ENCODE measurements at regions not wholly inside any gene's neighbourhood (a gene's known extent, or its start where the extent isn't known, plus 50 kb on each side); places are given as distances from the start of the nearest gene placed in this dataset.

DNA sequence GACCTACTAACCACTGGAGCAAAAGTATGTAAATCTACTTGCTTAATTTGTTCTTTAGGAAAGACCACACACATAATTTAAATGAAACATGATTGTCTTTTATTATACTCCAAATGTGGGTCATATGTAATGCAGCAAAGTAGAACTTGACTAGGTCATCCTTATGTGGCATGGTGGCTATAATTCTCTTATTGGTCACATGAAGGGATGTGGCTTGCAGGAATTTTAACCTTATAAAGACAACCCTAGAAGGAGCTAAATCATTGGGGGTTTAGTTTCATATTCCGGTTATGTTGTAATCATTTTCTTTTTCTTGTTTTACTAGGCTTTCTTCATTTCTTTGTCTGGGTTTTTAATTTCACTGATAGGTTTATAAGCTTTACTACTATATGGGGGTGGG, 93.9 kb downstream of the SEPTIN7 start:
- no peak overlapping the region for H3K4me3 Mint-ChIP-seq
- Histone ChIP-seq H3K27ac (ENCODE audit: insufficient read length, low read depth, low read length) (no peak overlapping the region), H3K4me1 (ENCODE audit: insufficient read depth, low read length) (no peaks in the 10 kb centered on the region), H2BK12ac (ENCODE audit: insufficient read length, low read depth, low read length) (no peak overlapping the region), H3K56ac (ENCODE audit: insufficient read length, low read depth, low read length) (no peak overlapping the region), H2AFZ (ENCODE audit: low read length) (no peak overlapping the region), H4K5ac (ENCODE audit: insufficient read length, low read depth, low read length) (no peak overlapping the region), H3K14ac (ENCODE audit: insufficient read depth, low read length) (no peak overlapping the region), H3K4ac (ENCODE audit: low read depth, low read length) (no peak overlapping the region), H4K8ac (replicated peaks; ENCODE audit: insufficient read length, low read depth, low read length) (no peak overlapping the region), H3K18ac (ENCODE audit: insufficient read length, low read depth, low read length) (no peak overlapping the region), H3K9ac (ENCODE audit: extremely low read depth, insufficient read length, low read length) (no peak overlapping the region), H3T11ph (ENCODE audit: low read length) (no peak overlapping the region), H3K23ac (ENCODE audit: insufficient read length, low read depth, low read length) (no peak overlapping the region), H3K4me2 (ENCODE audit: insufficient read depth, insufficient read length, low read length) (no peak overlapping the region), H4K20me1 (ENCODE audit: control insufficient read depth, insufficient read depth, insufficient read length) (no peaks in the 10 kb centered on the region), H2AK5ac (ENCODE audit: insufficient read length, low read length) (no peak overlapping the region), H3K79me2 (ENCODE audit: insufficient read depth, low read length) (no peaks in the 10 kb centered on the region), H2BK15ac (ENCODE audit: low read depth, low read length) (no peak overlapping the region), H3K23me2 (ENCODE audit: insufficient read length, low read depth, low read length, poor library complexity, severe bottlenecking) (no peaks in the 10 kb centered on the region), H2BK120ac (ENCODE audit: low read depth, low read length, poor library complexity, severe bottlenecking) (no peak overlapping the region), H2BK5ac (ENCODE audit: insufficient read length, low read length) (no peak overlapping the region), H3K9me3 (ENCODE audit: control insufficient read depth, low read depth, low read length) (no peaks in the 10 kb centered on the region), H2BK20ac (ENCODE audit: low read depth, low read length, poor library complexity, severe bottlenecking) (no peak overlapping the region), H4K91ac (ENCODE audit: insufficient read length, low read depth, low read length) (no peak overlapping the region), H3K27me3 (ENCODE audit: insufficient read depth, low read length) (no peaks in the 10 kb centered on the region), H3K79me1 (ENCODE audit: insufficient read depth, low read depth, low read length, poor library complexity, severe bottlenecking) (no peaks in the 10 kb centered on the region)
- WGBS (ENCODE audit: extremely low coverage, insufficient read length, low lambda C conversion rate), result no CpG with 5 or more reads among the region's 1 CpG
- peaks cover 11 to 31% (median 19%) of the 10 kb centered on the region in 3 experiments; a peak in 6 of 7 replicates for H3K36me3 Mint-ChIP-seq (ENCODE audit: insufficient read depth in 1 of 3, low read depth in 3 of 3)
- 0 out of 7 replicates have a peak overlapping the region, but pooled peaks of 1 of the 3 experiments have one; percentile 21 for H3K27ac Mint-ChIP-seq
- no peaks in the 10 kb centered on the region for H3K27me3 Mint-ChIP-seq (ENCODE audit: low read depth)
- no peaks in the 10 kb centered on the region for H3K9me3 Mint-ChIP-seq
- no peaks in the 10 kb centered on the region for H3K4me1 Mint-ChIP-seq
- DNase-seq, result no peak
- TF ChIP-seq, protein P1, sequence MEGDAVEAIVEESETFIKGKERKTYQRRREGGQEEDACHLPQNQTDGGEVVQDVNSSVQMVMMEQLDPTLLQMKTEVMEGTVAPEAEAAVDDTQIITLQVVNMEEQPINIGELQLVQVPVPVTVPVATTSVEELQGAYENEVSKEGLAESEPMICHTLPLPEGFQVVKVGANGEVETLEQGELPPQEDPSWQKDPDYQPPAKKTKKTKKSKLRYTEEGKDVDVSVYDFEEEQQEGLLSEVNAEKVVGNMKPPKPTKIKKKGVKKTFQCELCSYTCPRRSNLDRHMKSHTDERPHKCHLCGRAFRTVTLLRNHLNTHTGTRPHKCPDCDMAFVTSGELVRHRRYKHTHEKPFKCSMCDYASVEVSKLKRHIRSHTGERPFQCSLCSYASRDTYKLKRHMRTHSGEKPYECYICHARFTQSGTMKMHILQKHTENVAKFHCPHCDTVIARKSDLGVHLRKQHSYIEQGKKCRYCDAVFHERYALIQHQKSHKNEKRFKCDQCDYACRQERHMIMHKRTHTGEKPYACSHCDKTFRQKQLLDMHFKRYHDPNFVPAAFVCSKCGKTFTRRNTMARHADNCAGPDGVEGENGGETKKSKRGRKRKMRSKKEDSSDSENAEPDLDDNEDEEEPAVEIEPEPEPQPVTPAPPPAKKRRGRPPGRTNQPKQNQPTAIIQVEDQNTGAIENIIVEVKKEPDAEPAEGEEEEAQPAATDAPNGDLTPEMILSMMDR (conservative IDR thresholded peaks at IDR 0.05), result no peak
